DMS79 treated with DMSO at 0.1 percent for 48 hours (cell line): ENCODE measurements at regions not wholly inside any gene's neighbourhood (a gene's known extent, or its start where the extent isn't known, plus 50 kb on each side); places are given as distances from the start of the nearest gene placed in this dataset.
"Not testable (repeated sequence)": the region's sequence is repeated elsewhere in the genome, so short reads cannot be mapped to it uniquely, and the experiment has no call there.

Experiments used
- DNase-seq: peaks from one replicate; lab custom pipeline; 2025; lab: John Stamatoyannopoulos, UW

GRCh38 chr6:140772576-140772975 lies 1360.1 kb upstream of the GJE1 start:
- no peak for DNase-seq

GRCh38 chr6:140768133-140768532 lies 1364.6 kb upstream of the GJE1 start:
- DNase-seq, result no peak

- DNase-seq, result no peak
Observed at GRCh38 chr6:140766999-140767398, 1365.7 kb upstream of the GJE1 start.

GRCh38 chr6:140758169-140758877 lies 1374.4 kb upstream of the GJE1 start:
- DNase-seq, result no peak

GRCh38 chr6:140752234-140752633 lies 1377.8 kb upstream of the CITED2 start:
- no peak for DNase-seq

GRCh38 chr6:140747114-140747513 lies 1372.7 kb upstream of the CITED2 start:
- DNase-seq, result no peak

GRCh38 chr6:140744659-140745320 lies 1370.3 kb upstream of the CITED2 start:
- no peak for DNase-seq

GRCh38 chr6:140736231-140736630 lies 1361.8 kb upstream of the CITED2 start:
- no peak for DNase-seq

GRCh38 chr6:140732991-140733390 lies 1358.5 kb upstream of the CITED2 start:
- DNase-seq, result no peak

GRCh38 chr6:140732155-140732554 lies 1357.7 kb upstream of the CITED2 start:
- DNase-seq, result no peak

GRCh38 chr6:140731741-140732140 lies 1357.3 kb upstream of the CITED2 start:
- DNase-seq, result no peak

- no peak for DNase-seq
Observed at GRCh38 chr6:140729521-140729920, 1355.1 kb upstream of the CITED2 start.

- no peak for DNase-seq
Observed at GRCh38 chr6:140718021-140718420, 1343.6 kb upstream of the CITED2 start.

- no peak for DNase-seq
Observed at GRCh38 chr6:140713495-140713894, 1339.0 kb upstream of the CITED2 start.

- DNase-seq, result no peak
Observed at GRCh38 chr6:140711019-140711613, 1336.7 kb upstream of the CITED2 start.

GRCh38 chr6:140708441-140708840 lies 1334.0 kb upstream of the CITED2 start:
- no peak for DNase-seq

GRCh38 chr6:140704008-140704407 lies 1329.6 kb upstream of the CITED2 start:
- not testable (repeated sequence) for DNase-seq

GRCh38 chr6:140697585-140697984 lies 1323.1 kb upstream of the CITED2 start:
- DNase-seq, result no peak

- no peak for DNase-seq
Observed at GRCh38 chr6:140684776-140685550, 1310.5 kb upstream of the CITED2 start.

GRCh38 chr6:140677781-140678528 lies 1303.5 kb upstream of the CITED2 start:
- no peak for DNase-seq

GRCh38 chr6:140671926-140672325 lies 1297.5 kb upstream of the CITED2 start:
- no peak for DNase-seq

GRCh38 chr6:140670021-140670420 lies 1295.6 kb upstream of the CITED2 start:
- DNase-seq, result no peak
